Liver (tissue), 7 donors: ENCODE measurements at regions not wholly inside any gene's neighbourhood (a gene's known extent, or its start where the extent isn't known, plus 50 kb on each side); places are given as distances from the start of the nearest gene placed in this dataset.

Source experiments
- DNase-seq: peaks from one replicate; pipeline ENCODE4 v3.0.0-alpha.2; 2017; ENCODE audit warnings: low spot score
- H3K27ac ChIP-seq, 2 donors: one replicate each; pipeline ENCODE4 v1.7.0; 2013; ENCODE audit warnings: inconsistent platforms in 2 of 2, low read length in 2 of 2, control low read depth in 1 of 2, low read depth in 1 of 2, mild to moderate bottlenecking in 1 of 2
- H3K27me3 ChIP-seq, 4 donors: one replicate each; pipeline versions ENCODE4 v1.6.1 to v1.7.0; 2013; ENCODE audit warnings: low read length in 3 of 4, inconsistent platforms in 1 of 4, mild to moderate bottlenecking in 1 of 4, moderate library complexity in 1 of 4; ENCODE audit not compliant: control insufficient read depth in 4 of 4, insufficient read depth in 4 of 4
- H3K36me3 ChIP-seq, 4 donors: one replicate each; pipeline versions ENCODE4 v1.6.1 to v1.7.0; 2013; ENCODE audit warnings: low read length in 3 of 4, mild to moderate bottlenecking in 3 of 4, low read depth in 1 of 4, moderate library complexity in 1 of 4; ENCODE audit not compliant: control insufficient read depth in 4 of 4, insufficient read depth in 3 of 4
- H3K4me1 ChIP-seq, 4 donors: one replicate each; pipeline versions ENCODE4 v1.6.1 to v1.7.0; 2013; ENCODE audit warnings: low read length in 3 of 4, mild to moderate bottlenecking in 3 of 4, moderate library complexity in 1 of 4; ENCODE audit not compliant: control insufficient read depth in 4 of 4, insufficient read depth in 4 of 4
- H3K4me3 ChIP-seq, 3 donors: one replicate each; pipeline versions ENCODE4 v1.6.1 to v1.7.0; 2013; ENCODE audit warnings: low read length in 3 of 3, control low read depth in 1 of 3, low read depth in 1 of 3, mild to moderate bottlenecking in 1 of 3
- H3K9ac ChIP-seq, 2 donors: one replicate each; pipeline ENCODE4 v1.7.0; 2013; ENCODE audit warnings: low read length in 2 of 2, mild to moderate bottlenecking in 2 of 2, moderate library complexity in 2 of 2, control low read depth in 1 of 2, low read depth in 1 of 2
- H3K9me3 ChIP-seq, 4 donors: one replicate each; pipeline versions ENCODE4 v1.6.1 to v1.7.0; 2013; ENCODE audit warnings: low read length in 3 of 4; ENCODE audit not compliant: control insufficient read depth in 4 of 4
- EGR1 ChIP-seq, 2 donors: IDR thresholded peaks; 2 replicates each; pipeline ENCODE4 v1.6.1; 2016 to 2018; ENCODE audit warnings: antibody characterized with exemption in 2 of 2, low read depth in 2 of 2
- FOXA1 ChIP-seq: IDR thresholded peaks from 2 replicates; pipeline ENCODE4 v1.6.1; 2016; ENCODE audit warnings: antibody characterized with exemption
- FOXA2 ChIP-seq: IDR thresholded peaks from 2 replicates; pipeline ENCODE4 v1.6.1; 2016; ENCODE audit warnings: antibody characterized with exemption
- GABPA ChIP-seq, 2 donors: IDR thresholded peaks in 1 of 2; conservative IDR thresholded peaks in 1 of 2; 2 replicates each; pipeline ENCODE4 v1.6.1; 2016; ENCODE audit warnings: antibody characterized with exemption in 2 of 2, mild to moderate bottlenecking in 1 of 2, moderate library complexity in 1 of 2
- HNF4A ChIP-seq, 2 donors: conservative IDR thresholded peaks; 2 replicates each; pipeline ENCODE4 v1.6.1; 2016; ENCODE audit warnings: antibody characterized with exemption in 2 of 2, mild to moderate bottlenecking in 2 of 2
- HNF4G ChIP-seq: IDR thresholded peaks from 2 replicates; pipeline ENCODE4 v1.6.1; 2016; ENCODE audit warnings: antibody characterized with exemption
- JUND ChIP-seq, 2 donors: IDR thresholded peaks; 2 replicates each; pipeline ENCODE4 v1.6.1; 2016; ENCODE audit warnings: antibody characterized with exemption in 2 of 2
- NR2F2 ChIP-seq: IDR thresholded peaks from 2 replicates; pipeline ENCODE4 v1.6.1; 2016; ENCODE audit warnings: antibody characterized with exemption
- RAD21 ChIP-seq, 2 donors: IDR thresholded peaks; 2 replicates each; pipeline ENCODE4 v1.6.1; 2016; ENCODE audit warnings: antibody characterized with exemption in 2 of 2, mild to moderate bottlenecking in 2 of 2
- REST ChIP-seq: IDR thresholded peaks from 2 replicates; pipeline ENCODE4 v1.6.1; 2016; ENCODE audit warnings: antibody characterized with exemption, mild to moderate bottlenecking
- SP1 ChIP-seq: IDR thresholded peaks from 2 replicates; pipeline ENCODE4 v1.6.1; 2018; ENCODE audit warnings: antibody characterized with exemption, mild to moderate bottlenecking
- TAF1 ChIP-seq: conservative IDR thresholded peaks from 2 replicates; pipeline ENCODE4 v1.6.1; 2016; ENCODE audit warnings: antibody characterized with exemption, mild to moderate bottlenecking
- YY1 ChIP-seq: IDR thresholded peaks from 2 replicates; pipeline ENCODE4 v1.6.1; 2016; ENCODE audit warnings: antibody characterized with exemption, mild to moderate bottlenecking
- ZBTB33 ChIP-seq: IDR thresholded peaks from 2 replicates; pipeline ENCODE4 v1.6.1; 2016; ENCODE audit warnings: antibody characterized with exemption
- WGBS: extraction: QIAGEN DNeasy Blood & Tissue Kit; methylation state at CpG from one replicate; pipeline ENCODE4 v1.1.7; 2013; 5-methylcytosine and 5-hydroxymethylcytosine counted together
- donor health status: healthy.
- donor health status: healthy.
- donor health status: healthy.
- donor health status: healthy.

GRCh38 chr16:35207059-35207999 lies 1747.9 kb downstream of the TP53TG3F start:
- Histone ChIP-seq H3K9ac (no peak overlapping the region), H3K9me3 (peaks cover 0 to 3% (median 0%) of the 10 kb centered on the region in 4 donors), H3K4me1 (no peaks in the 10 kb centered on the region), H3K27ac (no peak overlapping the region), H3K4me3 (no peak overlapping the region), H3K27me3 (no peaks in the 10 kb centered on the region), H3K36me3 (no peaks in the 10 kb centered on the region)
- DNase-seq, result peak; percentile 22
- 46% methylated on average over 54 of the region's 54 CpGs for WGBS
- TF ChIP-seq EGR1 (IDR thresholded peaks at IDR 0.05; ENCODE audit: low read depth in 2 of 2) (no peak), NR2F2 (no peak), HNF4A (conservative IDR thresholded peaks at IDR 0.05) (no peak), HNF4G (no peak), FOXA1 (no peak), ZBTB33 (no peak)

GRCh38 chr16:35208001-35208935 lies 1748.9 kb downstream of the TP53TG3F start:
- 51% methylated on average over 35 of the region's 35 CpGs for WGBS
- H3K9me3 ChIP-seq, result peaks cover 0 to 3% (median 0%) of the 10 kb centered on the region in 4 donors
- no peak overlapping the region for H3K4me3 ChIP-seq
- no peaks in the 10 kb centered on the region for H3K4me1 ChIP-seq
- peak; percentile 30 for DNase-seq
- no peaks in the 10 kb centered on the region for H3K36me3 ChIP-seq
- TF ChIP-seq RAD21 (IDR thresholded peaks at IDR 0.05), result no peak
- no peak for TF ChIP-seq GABPA (IDR thresholded peaks at IDR 0.05 in 1 of 2, conservative IDR thresholded peaks at IDR 0.05 in 1 of 2)
- TF ChIP-seq REST, result no peak
- no peak for TF ChIP-seq FOXA1
- no peak for TF ChIP-seq HNF4G
- no peak for TF ChIP-seq FOXA2
- TF ChIP-seq YY1, result no peak
- no peak for TF ChIP-seq EGR1 (IDR thresholded peaks at IDR 0.05; ENCODE audit: low read depth in 2 of 2)
- TF ChIP-seq HNF4A (conservative IDR thresholded peaks at IDR 0.05), result no peak
- no peak for TF ChIP-seq TAF1
- TF ChIP-seq SP1, result no peak
- no peak for TF ChIP-seq JUND (IDR thresholded peaks at IDR 0.05)
- no peaks in the 10 kb centered on the region for H3K27me3 ChIP-seq
- H3K9ac ChIP-seq, result no peak overlapping the region
- no peak overlapping the region for H3K27ac ChIP-seq
